T-helper 1 cell treated with Interleukin-12 subunit alpha and Interleukin-12 subunit beta and Interleukin-4 antibody, amounts not matched to agents 30 μg/mL and 1 μg/mL, for 36 hours (primary cell): ENCODE measurements at regions not wholly inside any gene's neighbourhood (a gene's known extent, or its start where the extent isn't known, plus 50 kb on each side); places are given as distances from the start of the nearest gene placed in this dataset.

Experiments used
- H3K27ac Mint-ChIP-seq: one replicate; pipeline ENCODE4 v1.8.0; 2021; ENCODE audit warnings: mild to moderate bottlenecking, mixed read lengths
- H3K27me3 Mint-ChIP-seq: one replicate; pipeline ENCODE4 v1.8.0; 2021; ENCODE audit warnings: low read depth, mixed read lengths
- H3K36me3 Mint-ChIP-seq: one replicate; pipeline ENCODE4 v1.8.0; 2021; ENCODE audit warnings: low read depth, mixed read lengths
- H3K4me1 Mint-ChIP-seq: one replicate; pipeline ENCODE4 v1.8.0; 2021; ENCODE audit warnings: low read depth, mixed read lengths
- H3K4me3 Mint-ChIP-seq: one replicate; pipeline ENCODE4 v1.8.0; 2021; ENCODE audit warnings: mild to moderate bottlenecking, moderate library complexity, mixed read lengths
- H3K9me3 Mint-ChIP-seq: one replicate; pipeline ENCODE4 v1.8.0; 2021; ENCODE audit warnings: mixed read lengths

DNA sequence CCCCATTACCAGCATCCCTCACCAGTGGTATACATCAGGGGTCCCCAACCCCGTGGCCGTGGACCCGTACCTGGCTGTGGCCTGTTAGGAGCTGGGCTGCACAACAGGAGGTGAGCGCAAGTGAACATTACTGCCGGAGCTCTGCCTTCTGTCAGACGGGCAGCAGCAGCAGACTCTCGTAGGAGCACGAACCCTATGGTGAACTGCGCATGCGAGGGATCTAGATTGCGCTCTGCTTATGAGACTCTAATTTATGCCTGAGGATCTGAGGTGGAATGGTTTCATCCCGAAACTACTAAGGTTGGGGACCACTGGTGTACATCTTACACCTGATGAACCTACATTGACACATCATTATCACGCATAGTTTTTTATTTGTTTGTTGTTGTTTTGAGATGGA lies 52.8 kb upstream of the DHX15 start:
- peaks cover 1% of the 10 kb centered on the region for H3K4me1 Mint-ChIP-seq
- no peaks in the 10 kb centered on the region for H3K9me3 Mint-ChIP-seq
- H3K36me3 Mint-ChIP-seq, result no peaks in the 10 kb centered on the region
- no peak overlapping the region for H3K27ac Mint-ChIP-seq
- H3K4me3 Mint-ChIP-seq, result no peak overlapping the region
- peaks cover 18% of the 10 kb centered on the region for H3K27me3 Mint-ChIP-seq

DNA sequence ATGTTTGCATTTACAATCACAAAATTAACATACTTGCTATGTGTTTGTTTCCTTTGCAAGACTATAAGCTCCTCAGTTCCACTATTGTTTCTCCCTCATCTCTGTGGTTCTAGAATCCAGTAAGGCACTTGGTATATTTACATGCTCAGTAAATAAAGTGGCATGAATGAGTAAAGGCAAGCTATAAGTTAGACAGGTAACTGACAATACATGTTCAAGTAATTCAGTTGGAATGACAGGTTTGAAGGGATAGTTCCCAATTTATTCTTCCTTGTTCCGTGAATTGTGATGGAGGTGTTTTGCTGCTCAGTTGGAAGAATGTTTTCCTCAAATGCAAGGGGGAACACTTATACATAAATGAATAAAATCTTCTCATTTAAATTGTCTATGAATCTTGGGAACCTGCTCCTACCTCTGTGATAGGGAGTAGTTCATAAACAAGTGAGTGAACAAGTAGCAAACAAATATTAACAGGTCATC lies 54.1 kb upstream of the DHX15 start:
- H3K27me3 Mint-ChIP-seq, result peaks cover 15% of the 10 kb centered on the region
- H3K4me3 Mint-ChIP-seq, result no peak overlapping the region
- H3K27ac Mint-ChIP-seq, result no peak overlapping the region
- H3K9me3 Mint-ChIP-seq, result no peaks in the 10 kb centered on the region
- H3K36me3 Mint-ChIP-seq, result no peaks in the 10 kb centered on the region
- H3K4me1 Mint-ChIP-seq, result peaks cover 1% of the 10 kb centered on the region

- H3K36me3 Mint-ChIP-seq, result no peaks in the 10 kb centered on the region
- peaks cover 10% of the 10 kb centered on the region for H3K27me3 Mint-ChIP-seq
- peaks cover 1% of the 10 kb centered on the region for H3K4me1 Mint-ChIP-seq
- H3K9me3 Mint-ChIP-seq, result no peaks in the 10 kb centered on the region
- H3K4me3 Mint-ChIP-seq, result no peak overlapping the region
- H3K27ac Mint-ChIP-seq, result no peak overlapping the region
These were observed 55.4 kb upstream of the DHX15 start for GRCh38 chr4:24639714-24640113.

- no peaks in the 10 kb centered on the region for H3K36me3 Mint-ChIP-seq
- no peaks in the 10 kb centered on the region for H3K9me3 Mint-ChIP-seq
- H3K27ac Mint-ChIP-seq, result no peak overlapping the region
- H3K4me3 Mint-ChIP-seq, result no peak overlapping the region
- peaks cover 10% of the 10 kb centered on the region for H3K27me3 Mint-ChIP-seq
- H3K4me1 Mint-ChIP-seq, result peaks cover 1% of the 10 kb centered on the region
These were observed 56.0 kb upstream of the DHX15 start for GRCh38 chr4:24640366-24640765.

GRCh38 chr4:24642981-24643547 lies 58.7 kb upstream of the DHX15 start:
- H3K27ac Mint-ChIP-seq, result no peak overlapping the region
- H3K4me3 Mint-ChIP-seq, result no peak overlapping the region
- H3K27me3 Mint-ChIP-seq, result peaks cover 10% of the 10 kb centered on the region
- no peaks in the 10 kb centered on the region for H3K9me3 Mint-ChIP-seq
- H3K36me3 Mint-ChIP-seq, result no peaks in the 10 kb centered on the region
- peaks cover 1% of the 10 kb centered on the region for H3K4me1 Mint-ChIP-seq

GRCh38 chr4:24643774-24644520 lies 59.6 kb upstream of the DHX15 start:
- H3K4me3 Mint-ChIP-seq, result no peak overlapping the region
- peaks cover 1% of the 10 kb centered on the region for H3K4me1 Mint-ChIP-seq
- H3K36me3 Mint-ChIP-seq, result no peaks in the 10 kb centered on the region
- H3K9me3 Mint-ChIP-seq, result no peaks in the 10 kb centered on the region
- H3K27me3 Mint-ChIP-seq, result peaks cover 8% of the 10 kb centered on the region
- H3K27ac Mint-ChIP-seq, result no peak overlapping the region

GRCh38 chr4:24644983-24645764 lies 60.8 kb upstream of the DHX15 start:
- H3K4me3 Mint-ChIP-seq, result no peak overlapping the region
- no peaks in the 10 kb centered on the region for H3K9me3 Mint-ChIP-seq
- H3K36me3 Mint-ChIP-seq, result no peaks in the 10 kb centered on the region
- H3K27ac Mint-ChIP-seq, result no peak overlapping the region
- H3K4me1 Mint-ChIP-seq, result no peaks in the 10 kb centered on the region
- peaks cover 15% of the 10 kb centered on the region for H3K27me3 Mint-ChIP-seq

- peaks cover 14% of the 10 kb centered on the region for H3K27me3 Mint-ChIP-seq
- no peak overlapping the region for H3K4me3 Mint-ChIP-seq
- no peaks in the 10 kb centered on the region for H3K9me3 Mint-ChIP-seq
- no peak overlapping the region for H3K27ac Mint-ChIP-seq
- H3K36me3 Mint-ChIP-seq, result no peaks in the 10 kb centered on the region
- H3K4me1 Mint-ChIP-seq, result no peaks in the 10 kb centered on the region
These were observed 61.6 kb upstream of the DHX15 start for GRCh38 chr4:24645765-24646550.

- H3K27me3 Mint-ChIP-seq, result peaks cover 8% of the 10 kb centered on the region
- no peak overlapping the region for H3K4me3 Mint-ChIP-seq
- H3K4me1 Mint-ChIP-seq, result no peaks in the 10 kb centered on the region
- H3K36me3 Mint-ChIP-seq, result no peaks in the 10 kb centered on the region
- no peaks in the 10 kb centered on the region for H3K9me3 Mint-ChIP-seq
- no peak overlapping the region for H3K27ac Mint-ChIP-seq
These were observed 62.6 kb upstream of the DHX15 start for GRCh38 chr4:24646798-24647460.

DNA sequence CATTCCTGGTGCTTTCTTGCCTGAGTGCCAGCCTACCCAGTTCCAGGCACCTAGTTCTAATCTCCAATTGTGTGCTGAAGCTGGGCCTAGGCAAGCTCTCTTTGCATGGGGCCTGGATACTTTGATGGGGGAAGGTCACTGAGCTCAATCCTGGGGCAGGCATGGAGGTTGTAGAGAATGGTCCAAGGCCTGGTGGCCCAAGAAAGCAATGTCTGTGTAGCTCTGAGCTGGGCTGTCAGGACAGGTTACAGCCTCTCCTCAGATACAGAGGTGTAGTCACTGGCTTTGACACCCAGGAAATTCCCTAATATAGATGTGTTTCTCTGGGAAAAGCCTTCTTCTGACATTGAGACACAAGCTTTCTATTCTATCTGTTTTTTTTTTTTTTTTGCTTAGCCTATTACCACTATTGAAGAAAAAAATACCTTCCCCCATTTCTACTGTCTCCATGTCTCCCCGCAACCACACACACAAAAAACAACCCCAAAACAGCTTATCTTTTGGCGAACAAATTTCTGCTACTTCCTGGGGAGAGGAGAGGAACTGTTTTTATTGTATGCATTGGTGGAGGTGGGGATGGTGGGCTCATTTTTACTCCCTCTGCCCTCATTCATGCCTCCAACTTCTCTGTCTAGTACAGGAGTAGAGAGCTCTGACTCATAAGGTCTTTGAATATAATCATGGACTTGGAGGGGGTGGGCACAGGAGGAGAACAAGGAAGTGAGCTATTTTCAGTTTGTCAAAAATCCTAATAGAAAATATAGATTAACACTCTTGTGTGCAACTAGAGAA lies 66.7 kb upstream of the DHX15 start:
- peaks cover 8% of the 10 kb centered on the region for H3K27me3 Mint-ChIP-seq
- no peak overlapping the region for H3K27ac Mint-ChIP-seq

DNA sequence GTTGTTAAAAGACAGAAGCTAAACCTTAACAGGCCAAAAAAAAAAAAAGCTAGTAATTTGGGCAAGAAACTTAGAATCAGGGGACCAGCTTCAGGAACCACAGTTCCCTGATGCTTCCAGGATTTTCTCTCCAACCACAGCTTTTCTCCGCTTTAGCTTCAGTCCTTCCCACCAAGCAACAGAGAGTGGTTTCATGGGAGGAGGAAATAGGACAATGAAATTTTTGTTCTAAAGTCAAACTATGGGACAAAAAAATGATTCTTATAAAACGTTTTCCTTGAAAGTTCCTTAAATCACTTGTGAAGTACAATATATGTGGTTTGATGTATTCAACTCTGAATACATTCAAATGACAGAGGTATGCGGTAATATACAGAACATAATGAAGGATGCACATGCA lies 71.0 kb upstream of the DHX15 start:
- Mint-ChIP-seq H3K27me3 (peaks cover 9% of the 10 kb centered on the region), H3K27ac (no peak overlapping the region), H3K36me3 (no peaks in the 10 kb centered on the region), H3K4me1 (peaks cover 11% of the 10 kb centered on the region), H3K9me3 (no peaks in the 10 kb centered on the region), H3K4me3 (no peak overlapping the region)

More for the DNA sequence above, 66.7 kb upstream of the DHX15 start:
- Mint-ChIP-seq H3K36me3 (no peaks in the 10 kb centered on the region), H3K9me3 (no peaks in the 10 kb centered on the region), H3K4me1 (no peaks in the 10 kb centered on the region), H3K4me3 (no peak overlapping the region)

DNA sequence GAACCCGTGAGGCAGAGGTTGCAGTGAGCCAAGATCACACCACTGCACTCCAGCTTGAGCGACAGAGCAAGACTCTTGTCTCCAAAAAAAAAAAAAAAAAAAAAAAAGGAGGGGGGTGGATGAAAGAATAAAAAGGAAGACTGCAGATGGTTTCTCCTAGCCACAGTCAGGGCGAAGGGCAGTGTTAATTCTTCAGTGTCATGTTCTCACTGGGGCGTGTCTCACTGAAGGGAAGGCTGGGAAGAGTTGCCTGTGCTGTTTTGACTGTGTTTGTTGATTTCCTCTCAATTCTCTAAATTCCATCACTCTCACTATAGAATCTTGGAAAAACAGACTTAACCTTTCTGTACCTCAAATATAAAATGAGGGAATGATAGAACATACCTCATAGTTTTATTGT lies 71.6 kb upstream of the DHX15 start:
- Mint-ChIP-seq H3K4me1 (peaks cover 11% of the 10 kb centered on the region), H3K27me3 (peaks cover 9% of the 10 kb centered on the region), H3K9me3 (no peaks in the 10 kb centered on the region), H3K36me3 (no peaks in the 10 kb centered on the region), H3K27ac (no peak overlapping the region), H3K4me3 (no peak overlapping the region)

- peaks cover 11% of the 10 kb centered on the region for H3K4me1 Mint-ChIP-seq
- no peaks in the 10 kb centered on the region for H3K36me3 Mint-ChIP-seq
- no peak overlapping the region for H3K4me3 Mint-ChIP-seq
- no peaks in the 10 kb centered on the region for H3K9me3 Mint-ChIP-seq
- peaks cover 9% of the 10 kb centered on the region for H3K27me3 Mint-ChIP-seq
- H3K27ac Mint-ChIP-seq, result no peak overlapping the region
These were observed 72.6 kb upstream of the DHX15 start for GRCh38 chr4:24656906-24657305.
